Loucy (cell line): ENCODE measurements at regions not wholly inside any gene's neighbourhood (a gene's known extent, or its start where the extent isn't known, plus 50 kb on each side); places are given as distances from the start of the nearest gene placed in this dataset.

Experiments
- H2AFZ ChIP-seq: fragments of 200-600 bp; sonication (generic); 2 replicates; pipeline ENCODE4 v1.6.0; 2016; ENCODE audit warnings: antibody characterized with exemption, mild to moderate bottlenecking, low read length, moderate library complexity
- H3F3A ChIP-seq: fragments of 200-600 bp; 2 replicates; pipeline ENCODE4 v1.6.0; 2016; ENCODE audit warnings: antibody characterized with exemption, low read depth, mild to moderate bottlenecking
- H3K27me3 ChIP-seq: fragments of 200-600 bp; sonication (generic); 2 replicates; pipeline ENCODE4 v1.6.1; 2014; ENCODE audit warnings: low read length, mild to moderate bottlenecking; ENCODE audit not compliant: insufficient read depth, poor library complexity, severe bottlenecking
- H3K36me3 ChIP-seq: fragments of 200-600 bp; sonication (generic); 2 replicates; pipeline ENCODE4 v1.6.1; 2016; ENCODE audit warnings: low read length; ENCODE audit not compliant: insufficient read depth
- H3K4me1 ChIP-seq: fragments of 200-600 bp; sonication (generic); 2 replicates; pipeline ENCODE4 v1.5.1; 2014; ENCODE audit warnings: low read length, mild to moderate bottlenecking; ENCODE audit not compliant: insufficient read depth, poor library complexity, severe bottlenecking
- H3K4me2 ChIP-seq: fragments of 200-600 bp; sonication (generic); 2 replicates; pipeline ENCODE4 v1.6.0; 2014; ENCODE audit warnings: antibody characterized with exemption, low read length, low read depth, mild to moderate bottlenecking; ENCODE audit not compliant: poor library complexity, severe bottlenecking
- H3K4me3 ChIP-seq: fragments of 200-600 bp; sonication (generic); 2 replicates; pipeline ENCODE4 v1.5.1; 2014; ENCODE audit warnings: low read length, mild to moderate bottlenecking, mixed read lengths; ENCODE audit not compliant: poor library complexity, severe bottlenecking
- H3K79me2 ChIP-seq: fragments of 200-600 bp; sonication (generic); 2 replicates; pipeline ENCODE4 v1.6.1; 2014; ENCODE audit warnings: low read length; ENCODE audit not compliant: insufficient read depth
- H3K9ac ChIP-seq: fragments of 200-600 bp; sonication (generic); 2 replicates; pipeline ENCODE4 v1.6.0; 2014; ENCODE audit warnings: mild to moderate bottlenecking, low read depth, low read length, moderate library complexity; ENCODE audit not compliant: poor library complexity, severe bottlenecking
- H3K9me2 ChIP-seq: fragments of 200-600 bp; sonication (generic); replicated peaks from 2 replicates; pipeline ENCODE4 v1.6.1; 2016; ENCODE audit warnings: low read depth, low read length, mixed read lengths
- H3K9me3 ChIP-seq: fragments of 200-600 bp; sonication (generic); 2 replicates; pipeline ENCODE4 v1.6.1; 2014; ENCODE audit warnings: mild to moderate bottlenecking, antibody characterized with exemption, low read length, low read depth; ENCODE audit not compliant: insufficient read depth
- H4K20me1 ChIP-seq: fragments of 200-600 bp; sonication (generic); 2 replicates; pipeline ENCODE4 v1.6.0; 2014; ENCODE audit warnings: antibody characterized with exemption, low read length, mild to moderate bottlenecking; ENCODE audit not compliant: insufficient read depth, poor library complexity, severe bottlenecking
- EZH2phosphoT487 ChIP-seq: fragments of 200-600 bp; IDR thresholded peaks from 2 replicates; pipeline ENCODE4 v1.6.1; 2018; ENCODE audit warnings: antibody characterized with exemption, mild to moderate bottlenecking, moderate library complexity, borderline replicate concordance
- TF ChIP-seq, protein P1 (sequence below): fragments of 200-600 bp; sonication (generic); conservative IDR thresholded peaks from 2 replicates; pipeline ENCODE4 v1.5.1; 2014; ENCODE audit warnings: mild to moderate bottlenecking, antibody characterized with exemption, low read length

DNA sequence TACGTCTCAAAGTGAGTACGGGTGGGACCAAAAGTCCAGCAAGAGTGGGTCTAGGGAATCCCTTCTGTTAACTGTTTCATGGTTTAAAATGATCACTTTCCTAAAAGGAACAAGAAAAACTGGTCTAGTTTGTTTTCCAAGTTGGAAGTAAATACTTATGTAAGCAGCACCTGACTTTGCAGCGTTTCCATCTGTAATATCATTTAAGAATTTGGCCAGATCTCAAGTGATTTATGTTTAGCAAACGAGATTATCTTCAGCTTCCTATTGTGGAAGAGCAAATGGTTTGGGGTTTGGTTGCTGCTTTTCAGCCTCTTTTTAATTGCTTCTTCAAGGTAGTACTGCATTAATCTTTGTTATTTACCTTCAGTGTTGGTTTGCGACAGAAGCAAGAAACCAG is 50.4 kb downstream of the FHIP1A start:
- Histone ChIP-seq H3K9me2 (no peaks in the 10 kb centered on the region), H3K9me3 (no peaks in the 10 kb centered on the region), H3K36me3 (no peaks in the 10 kb centered on the region), H3K4me3 (no peak overlapping the region), H3K4me2 (no peak overlapping the region), H3K4me1 (no peaks in the 10 kb centered on the region), H3K9ac (no peak overlapping the region), H4K20me1 (no peaks in the 10 kb centered on the region), H3K27me3 (no peaks in the 10 kb centered on the region), H3K79me2 (no peaks in the 10 kb centered on the region), H2AFZ (no peak overlapping the region), H3F3A (no peaks in the 10 kb centered on the region)
- no peak for TF ChIP-seq EZH2phosphoT487
- TF ChIP-seq, protein P1, sequence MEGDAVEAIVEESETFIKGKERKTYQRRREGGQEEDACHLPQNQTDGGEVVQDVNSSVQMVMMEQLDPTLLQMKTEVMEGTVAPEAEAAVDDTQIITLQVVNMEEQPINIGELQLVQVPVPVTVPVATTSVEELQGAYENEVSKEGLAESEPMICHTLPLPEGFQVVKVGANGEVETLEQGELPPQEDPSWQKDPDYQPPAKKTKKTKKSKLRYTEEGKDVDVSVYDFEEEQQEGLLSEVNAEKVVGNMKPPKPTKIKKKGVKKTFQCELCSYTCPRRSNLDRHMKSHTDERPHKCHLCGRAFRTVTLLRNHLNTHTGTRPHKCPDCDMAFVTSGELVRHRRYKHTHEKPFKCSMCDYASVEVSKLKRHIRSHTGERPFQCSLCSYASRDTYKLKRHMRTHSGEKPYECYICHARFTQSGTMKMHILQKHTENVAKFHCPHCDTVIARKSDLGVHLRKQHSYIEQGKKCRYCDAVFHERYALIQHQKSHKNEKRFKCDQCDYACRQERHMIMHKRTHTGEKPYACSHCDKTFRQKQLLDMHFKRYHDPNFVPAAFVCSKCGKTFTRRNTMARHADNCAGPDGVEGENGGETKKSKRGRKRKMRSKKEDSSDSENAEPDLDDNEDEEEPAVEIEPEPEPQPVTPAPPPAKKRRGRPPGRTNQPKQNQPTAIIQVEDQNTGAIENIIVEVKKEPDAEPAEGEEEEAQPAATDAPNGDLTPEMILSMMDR = no peak

DNA sequence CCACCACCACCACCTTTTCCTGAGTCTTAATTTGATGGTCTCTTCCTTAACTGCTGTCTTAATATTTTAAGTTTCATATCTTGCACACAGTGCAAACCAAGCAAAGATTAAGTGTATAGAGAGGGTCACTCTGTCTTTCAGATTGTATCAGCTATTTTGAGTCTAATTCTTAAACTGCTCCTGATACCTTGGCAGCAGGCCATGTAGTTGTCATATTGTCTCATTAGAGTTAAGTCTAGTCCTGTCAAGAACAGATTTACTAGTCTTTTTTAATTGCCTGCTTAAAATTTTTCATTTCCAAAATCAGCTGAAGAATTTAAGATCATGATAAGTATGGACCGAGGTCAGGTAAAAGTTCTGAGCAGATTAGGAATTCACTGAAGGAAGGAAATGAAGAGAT is 51.5 kb downstream of the FHIP1A start:
- H3K27me3 ChIP-seq = no peaks in the 10 kb centered on the region
- TF ChIP-seq, protein P1 = no peak
- no peak for TF ChIP-seq EZH2phosphoT487
- H4K20me1 ChIP-seq = no peaks in the 10 kb centered on the region
- H3K9me2 ChIP-seq = no peaks in the 10 kb centered on the region
- H3K79me2 ChIP-seq = no peaks in the 10 kb centered on the region
- H2AFZ ChIP-seq = no peak overlapping the region
- no peaks in the 10 kb centered on the region for H3K36me3 ChIP-seq
- no peak overlapping the region for H3K4me3 ChIP-seq
- H3K4me2 ChIP-seq = no peak overlapping the region
- H3K4me1 ChIP-seq = no peaks in the 10 kb centered on the region
- no peaks in the 10 kb centered on the region for H3F3A ChIP-seq
- no peak overlapping the region for H3K9ac ChIP-seq
- H3K9me3 ChIP-seq = no peaks in the 10 kb centered on the region

DNA sequence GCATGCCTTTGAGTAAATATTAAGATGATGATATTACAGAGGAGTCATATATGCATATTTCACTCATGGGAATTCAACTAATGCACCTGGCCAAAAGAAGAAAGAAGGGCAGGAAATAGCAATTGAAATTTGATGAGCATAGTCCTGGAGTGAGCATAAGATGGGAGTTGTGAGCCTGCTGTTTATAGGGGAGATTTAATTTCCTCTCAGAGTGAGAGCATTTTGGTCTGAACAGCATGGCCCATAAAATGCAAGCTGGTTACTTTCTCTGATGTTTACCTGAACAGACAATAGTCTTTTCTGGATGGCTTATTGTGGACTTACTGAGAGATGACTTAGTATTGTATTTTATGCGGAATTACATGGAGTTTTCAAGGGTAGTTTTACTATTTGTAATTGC is 53.6 kb downstream of the FHIP1A start:
- Histone ChIP-seq H3K79me2 (no peaks in the 10 kb centered on the region), H3K4me3 (no peak overlapping the region), H4K20me1 (no peaks in the 10 kb centered on the region), H3K4me2 (no peak overlapping the region), H3K9me2 (no peaks in the 10 kb centered on the region), H3K4me1 (no peaks in the 10 kb centered on the region), H3F3A (no peaks in the 10 kb centered on the region), H3K9ac (no peak overlapping the region), H3K9me3 (no peaks in the 10 kb centered on the region), H3K27me3 (no peaks in the 10 kb centered on the region), H3K36me3 (no peaks in the 10 kb centered on the region), H2AFZ (no peak overlapping the region)
- no peak for TF ChIP-seq EZH2phosphoT487
- TF ChIP-seq, protein P1 = no peak
